ENCODE measurements at regions not wholly inside any gene's neighbourhood (a gene's known extent, or its start where the extent isn't known, plus 50 kb on each side); places are given as distances from the start of the nearest gene placed in this dataset.

DNA sequence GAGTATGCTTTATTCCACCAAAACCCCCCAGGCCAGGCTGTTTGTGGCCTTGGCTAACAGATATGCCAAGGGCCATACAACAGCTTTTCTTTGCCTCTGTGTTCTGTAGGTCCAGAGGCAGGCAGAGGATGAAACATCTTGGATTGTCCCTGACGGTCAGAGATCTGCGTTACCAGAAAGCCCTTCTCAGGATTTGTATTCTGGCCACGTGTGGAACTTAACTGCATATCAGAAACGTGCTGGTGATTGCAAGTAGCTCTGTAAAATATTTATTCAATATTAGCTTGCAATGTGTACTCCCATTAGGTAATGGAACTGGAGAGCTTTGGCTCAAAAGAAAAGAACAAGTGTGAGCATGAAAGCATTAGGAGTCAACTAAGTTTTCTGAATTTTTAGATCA, 275.0 kb downstream of the CBLN4 start:
- intact Hi-C loops (cut with micrococcal nuclease; ENCODE audit: unreplicated experiment): no loop called here
- H3K36me3 ChIP-seq (ENCODE audit: low read depth): no peaks in the 10 kb centered on the region
- DNase-seq: no peak
- no peak overlapping the region for H3K4me3 ChIP-seq
- no peaks in the 10 kb centered on the region for H3K4me1 ChIP-seq (replicated peaks; ENCODE audit: insufficient read depth)
- H3F3A ChIP-seq (ENCODE audit: insufficient read depth, low read depth): no peaks in the 10 kb centered on the region
- H3K4me2 ChIP-seq: no peak overlapping the region
- no peaks in the 10 kb centered on the region for H4K20me1 ChIP-seq (ENCODE audit: insufficient read depth)
- no peaks in the 10 kb centered on the region for H3K9me3 ChIP-seq (ENCODE audit: insufficient read depth, low read depth)
- CTCF ChIA-PET: no interaction called here
- H3K79me2 ChIP-seq (ENCODE audit: low read depth): no peaks in the 10 kb centered on the region
- TF ChIP-seq, protein P1, sequence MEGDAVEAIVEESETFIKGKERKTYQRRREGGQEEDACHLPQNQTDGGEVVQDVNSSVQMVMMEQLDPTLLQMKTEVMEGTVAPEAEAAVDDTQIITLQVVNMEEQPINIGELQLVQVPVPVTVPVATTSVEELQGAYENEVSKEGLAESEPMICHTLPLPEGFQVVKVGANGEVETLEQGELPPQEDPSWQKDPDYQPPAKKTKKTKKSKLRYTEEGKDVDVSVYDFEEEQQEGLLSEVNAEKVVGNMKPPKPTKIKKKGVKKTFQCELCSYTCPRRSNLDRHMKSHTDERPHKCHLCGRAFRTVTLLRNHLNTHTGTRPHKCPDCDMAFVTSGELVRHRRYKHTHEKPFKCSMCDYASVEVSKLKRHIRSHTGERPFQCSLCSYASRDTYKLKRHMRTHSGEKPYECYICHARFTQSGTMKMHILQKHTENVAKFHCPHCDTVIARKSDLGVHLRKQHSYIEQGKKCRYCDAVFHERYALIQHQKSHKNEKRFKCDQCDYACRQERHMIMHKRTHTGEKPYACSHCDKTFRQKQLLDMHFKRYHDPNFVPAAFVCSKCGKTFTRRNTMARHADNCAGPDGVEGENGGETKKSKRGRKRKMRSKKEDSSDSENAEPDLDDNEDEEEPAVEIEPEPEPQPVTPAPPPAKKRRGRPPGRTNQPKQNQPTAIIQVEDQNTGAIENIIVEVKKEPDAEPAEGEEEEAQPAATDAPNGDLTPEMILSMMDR (conservative IDR thresholded peaks at IDR 0.05): no peak
- TF ChIP-seq EZH2 (IDR thresholded peaks at IDR 0.05; ENCODE audit: low read depth): no peak
- H3K27me3 ChIP-seq (ENCODE audit: insufficient read depth, low read depth): no peaks in the 10 kb centered on the region
- no peaks in the 10 kb centered on the region for H3K9me2 ChIP-seq (ENCODE audit: insufficient read depth)
- no TSS peak for BruUV-seq (replicated peaks)
- POLR2A ChIA-PET (ENCODE audit: unreplicated experiment): no interaction called here
- H2AFZ ChIP-seq: no peak overlapping the region
- no peak overlapping the region for H3K27ac ChIP-seq

DNA sequence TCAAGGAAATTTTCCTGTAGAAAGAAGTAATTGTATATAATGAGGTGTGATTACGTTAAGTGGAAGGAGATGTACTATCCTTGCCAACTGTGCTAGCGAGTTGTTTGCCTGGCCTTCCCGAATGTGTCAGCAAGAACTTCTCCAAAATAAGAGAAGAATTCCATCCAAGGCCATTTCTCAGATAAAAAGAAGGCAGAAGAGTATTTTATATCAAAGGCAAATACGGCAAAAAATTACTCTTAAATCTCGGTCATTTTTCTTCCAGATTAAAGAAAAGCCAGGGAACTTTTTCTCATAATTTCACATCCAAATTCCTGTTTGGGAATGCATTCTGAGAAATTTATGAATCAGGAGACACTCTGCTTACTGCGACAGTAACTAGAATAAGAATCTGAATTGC, 290.6 kb downstream of the CBLN4 start:
- Histone ChIP-seq H3K27me3 (ENCODE audit: insufficient read depth, low read depth) (no peaks in the 10 kb centered on the region), H4K20me1 (ENCODE audit: insufficient read depth) (no peaks in the 10 kb centered on the region), H3K4me3 (no peak overlapping the region), H3K9me2 (ENCODE audit: insufficient read depth) (no peaks in the 10 kb centered on the region), H2AFZ (no peak overlapping the region), H3K4me1 (replicated peaks; ENCODE audit: insufficient read depth) (no peaks in the 10 kb centered on the region), H3K79me2 (ENCODE audit: low read depth) (no peaks in the 10 kb centered on the region), H3K4me2 (no peak overlapping the region), H3F3A (ENCODE audit: insufficient read depth, low read depth) (no peaks in the 10 kb centered on the region), H3K27ac (no peak overlapping the region), H3K36me3 (ENCODE audit: low read depth) (no peaks in the 10 kb centered on the region), H3K9me3 (ENCODE audit: insufficient read depth, low read depth) (no peaks in the 10 kb centered on the region)
- no peak for DNase-seq
- BruUV-seq (replicated peaks): no TSS peak
- TF ChIP-seq EZH2 (IDR thresholded peaks at IDR 0.05; ENCODE audit: low read depth): no peak
- TF ChIP-seq, protein P1 (conservative IDR thresholded peaks at IDR 0.05): no peak
- intact Hi-C loops (cut with micrococcal nuclease; ENCODE audit: unreplicated experiment): no loop called here
- POLR2A ChIA-PET (ENCODE audit: unreplicated experiment): no interaction called here
- CTCF ChIA-PET: no interaction called here

DNA sequence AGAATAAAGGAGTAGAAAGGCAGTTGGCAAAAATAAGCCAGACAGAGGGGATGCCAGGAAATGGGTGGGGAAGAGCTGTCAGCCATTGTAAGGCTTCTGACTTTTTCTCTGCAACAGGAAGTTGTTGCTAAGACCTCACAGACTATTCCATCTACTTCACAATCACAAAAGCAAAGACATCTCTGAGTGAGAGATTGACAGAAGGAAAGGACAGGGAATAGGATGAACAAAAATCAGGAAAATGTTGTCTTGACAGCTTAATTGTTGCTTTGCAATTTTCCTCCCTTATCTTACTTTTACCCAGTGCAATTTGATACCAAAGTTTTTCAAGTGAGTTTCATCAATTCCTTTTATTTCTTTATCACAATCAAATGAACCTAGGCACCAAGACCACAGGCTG, 291.2 kb downstream of the CBLN4 start:
- Histone ChIP-seq H3K79me2 (ENCODE audit: low read depth) (no peaks in the 10 kb centered on the region), H4K20me1 (ENCODE audit: insufficient read depth) (no peaks in the 10 kb centered on the region), H3K27me3 (ENCODE audit: insufficient read depth, low read depth) (no peaks in the 10 kb centered on the region), H3K27ac (no peak overlapping the region), H3F3A (ENCODE audit: insufficient read depth, low read depth) (no peaks in the 10 kb centered on the region), H3K9me3 (ENCODE audit: insufficient read depth, low read depth) (no peaks in the 10 kb centered on the region), H3K4me1 (replicated peaks; ENCODE audit: insufficient read depth) (no peaks in the 10 kb centered on the region), H2AFZ (no peak overlapping the region), H3K36me3 (ENCODE audit: low read depth) (no peaks in the 10 kb centered on the region), H3K4me3 (no peak overlapping the region), H3K9me2 (ENCODE audit: insufficient read depth) (no peaks in the 10 kb centered on the region), H3K4me2 (no peak overlapping the region)
- BruUV-seq (replicated peaks): no TSS peak
- ChIA-PET POLR2A (ENCODE audit: unreplicated experiment) (no interaction called here), CTCF (no interaction called here)
- DNase-seq: no peak
- TF ChIP-seq, protein P1 (conservative IDR thresholded peaks at IDR 0.05): no peak
- TF ChIP-seq EZH2 (IDR thresholded peaks at IDR 0.05; ENCODE audit: low read depth): no peak
- intact Hi-C loops (cut with micrococcal nuclease; ENCODE audit: unreplicated experiment): no loop called here

Measured in PC-9 (cell line).